ENCODE measurements at regions not wholly inside any gene's neighbourhood (a gene's known extent, or its start where the extent isn't known, plus 50 kb on each side); places are given as distances from the start of the nearest gene placed in this dataset.

GRCh38 chr18:10368456-10369453 is 85.7 kb upstream of the APCDD1 start:
- Histone ChIP-seq H2BK20ac (ENCODE audit: low read depth, low read length) (peak overlapping the region; percentile 39), H4K8ac (ENCODE audit: low read depth in 2 of 2, low read length in 2 of 2) (no peak overlapping the region; a peak in 1 of 4 replicates), H3K23ac (ENCODE audit: low read depth, low read length) (no peak overlapping the region), H3K4me1 (ENCODE audit: control insufficient read depth, insufficient read depth, low read length) (peaks cover 10% of the 10 kb centered on the region), H3K79me1 (ENCODE audit: low read depth in 1 of 2, low read length in 2 of 2) (no peaks in the 10 kb centered on the region), H3K56ac (ENCODE audit: extremely low read depth, insufficient read depth, low read length) (no peak overlapping the region), H3K27me3 (ENCODE audit: control insufficient read depth, insufficient read depth, low read length) (no peaks in the 10 kb centered on the region), H2BK15ac (ENCODE audit: low read depth, low read length) (peak overlapping the region; percentile 11; the same call in 1 of the 3 replicates), H3K27ac (ENCODE audit: insufficient read depth, low read length) (no peak overlapping the region), H3K9me1 (ENCODE audit: insufficient read depth, low read length) (0 out of 2 replicates have a peak, but pooled peaks cover 5% of the 10 kb centered on the region), H4K91ac (ENCODE audit: insufficient read depth, low read depth, low read length) (0 out of 2 replicates have a peak overlapping the region, but pooled peaks have one; percentile 23), H2AK9ac (replicated peaks; ENCODE audit: low read depth, low read length, poor library complexity) (peak overlapping the region; percentile 18), H3K14ac (replicated peaks; ENCODE audit: low read depth, low read length) (peak overlapping the region; percentile 62; the same call in 1 of the 2 replicates), H2BK120ac (ENCODE audit: low read depth, low read length) (peak overlapping the region; percentile 58), H3K4ac (ENCODE audit: low read depth, low read length) (peak overlapping the region; percentile 65), H3K4me2 (ENCODE audit: low read depth, low read length) (no peak overlapping the region), H3K9ac (ENCODE audit: low read depth, low read length) (no peak overlapping the region), H3K9me3 (ENCODE audit: control insufficient read depth, insufficient read depth, low read length) (peaks cover 5% of the 10 kb centered on the region; the same call in 1 of the 2 replicates), H3K36me3 (ENCODE audit: control insufficient read depth, insufficient read depth, low read length) (no peaks in the 10 kb centered on the region), H3K4me3 (ENCODE audit: insufficient read depth, low read depth, low read length) (no peak overlapping the region), H2BK5ac (ENCODE audit: low read depth, low read length, poor library complexity, severe bottlenecking) (no peak overlapping the region), H3K18ac (ENCODE audit: low read depth, low read length) (no peak overlapping the region), H4K5ac (ENCODE audit: low read depth, low read length) (0 out of 2 replicates have a peak overlapping the region, but pooled peaks have one; percentile 12), H4K20me1 (ENCODE audit: insufficient read depth, low read length) (no peaks in the 10 kb centered on the region), H2AFZ (replicated peaks; ENCODE audit: low read length, poor library complexity) (peak overlapping the region; percentile 8), H2AK5ac (ENCODE audit: low read depth, low read length) (0 out of 2 replicates have a peak overlapping the region, but pooled peaks have one; percentile 35)
- in situ Hi-C loops (cut with MboI; ENCODE audit: low sequenced_read_pairs) (no loop called here), dilution Hi-C loops (cut with HindIII; ENCODE audit: low sequenced_read_pairs, unreplicated experiment) (no loop called here), intact Hi-C loops (cut with micrococcal nuclease) (no loop called here)
- DNase-seq (no peak), ATAC-seq (ENCODE audit: low read depth) (peak; percentile 54; the same call in 1 of the 2 replicates)
- ChIA-PET CTCF (interaction anchor here (1.3 kb wide), 1 partner anchor 9 kb away, joined by 3 read pairs; no protein-coding TSS in a partner anchor), POLR2A (ENCODE audit: unreplicated experiment) (interaction anchor here (0.5 kb wide), 1 partner anchor 157 kb away, joined by 8 read pairs; the partner anchor contains the start of gene NAPG)
- 100% methylated on average over 2 of the region's 8 CpGs; no CpG with 5 or more reads in 1 of the 2 experiments for whole genome bisulfite sequencing, 2 experiments (ENCODE audit: extremely low coverage in 2 of 2, insufficient read length in 1 of 2)
- TF ChIP-seq CEBPB (IDR thresholded peaks at IDR 0.05; ENCODE audit: low read depth, low read length) (no peak), ELK1 (IDR thresholded peaks at IDR 0.05; ENCODE audit: borderline replicate concordance, low read depth, low read length) (no peak), NFE2L2 (IDR thresholded peaks at IDR 0.05; ENCODE audit: low read depth, low read length) (no peak), POLR2A (IDR thresholded peaks at IDR 0.05; ENCODE audit: low read depth, low read length) (no peak)
- no TSS peak for BruUV-seq (replicated peaks)

All from IMR-90 (cell line).